ENCODE measurements at regions not wholly inside any gene's neighbourhood (a gene's known extent, or its start where the extent isn't known, plus 50 kb on each side); places are given as distances from the start of the nearest gene placed in this dataset.
"Not testable (repeated sequence)": the region's sequence is repeated elsewhere in the genome, so short reads cannot be mapped to it uniquely, and the experiment has no call there.

DNA sequence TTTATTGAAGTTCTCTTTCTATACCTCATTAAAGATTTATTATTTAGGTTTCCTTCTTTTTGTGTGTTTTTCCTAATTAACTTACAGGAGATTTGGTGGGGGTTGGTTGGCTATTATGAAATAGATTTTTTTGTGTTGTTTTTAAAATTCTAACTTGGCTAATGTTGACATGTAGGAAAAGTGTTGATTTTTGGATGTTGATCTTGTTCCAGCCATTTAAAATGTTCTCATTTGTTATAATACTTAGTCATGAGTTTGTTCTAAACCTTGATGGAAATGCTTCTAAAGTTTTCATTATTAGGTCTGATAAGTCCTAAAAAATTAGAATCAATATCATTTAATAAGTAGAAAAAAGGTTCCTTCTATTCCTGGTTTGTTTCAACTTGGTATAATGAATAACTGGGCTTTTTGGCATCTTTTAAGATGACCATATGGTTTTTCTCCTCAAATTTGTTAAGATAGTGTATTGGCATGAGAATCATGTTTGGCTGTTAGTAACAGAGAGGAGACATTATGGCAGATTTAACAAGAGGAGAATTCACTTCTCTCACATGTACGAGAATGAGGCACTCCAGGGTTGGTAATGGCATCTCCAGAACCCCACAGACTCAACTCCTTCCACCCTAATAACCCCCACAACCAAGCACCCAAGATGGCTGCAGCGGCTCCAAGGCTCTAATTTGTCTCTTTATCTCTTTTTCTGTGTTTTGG lies 104.1 kb downstream of the ARHGAP11B start:
- TF ChIP-seq, protein P1, sequence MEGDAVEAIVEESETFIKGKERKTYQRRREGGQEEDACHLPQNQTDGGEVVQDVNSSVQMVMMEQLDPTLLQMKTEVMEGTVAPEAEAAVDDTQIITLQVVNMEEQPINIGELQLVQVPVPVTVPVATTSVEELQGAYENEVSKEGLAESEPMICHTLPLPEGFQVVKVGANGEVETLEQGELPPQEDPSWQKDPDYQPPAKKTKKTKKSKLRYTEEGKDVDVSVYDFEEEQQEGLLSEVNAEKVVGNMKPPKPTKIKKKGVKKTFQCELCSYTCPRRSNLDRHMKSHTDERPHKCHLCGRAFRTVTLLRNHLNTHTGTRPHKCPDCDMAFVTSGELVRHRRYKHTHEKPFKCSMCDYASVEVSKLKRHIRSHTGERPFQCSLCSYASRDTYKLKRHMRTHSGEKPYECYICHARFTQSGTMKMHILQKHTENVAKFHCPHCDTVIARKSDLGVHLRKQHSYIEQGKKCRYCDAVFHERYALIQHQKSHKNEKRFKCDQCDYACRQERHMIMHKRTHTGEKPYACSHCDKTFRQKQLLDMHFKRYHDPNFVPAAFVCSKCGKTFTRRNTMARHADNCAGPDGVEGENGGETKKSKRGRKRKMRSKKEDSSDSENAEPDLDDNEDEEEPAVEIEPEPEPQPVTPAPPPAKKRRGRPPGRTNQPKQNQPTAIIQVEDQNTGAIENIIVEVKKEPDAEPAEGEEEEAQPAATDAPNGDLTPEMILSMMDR (IDR thresholded peaks at IDR 0.05), result not testable (repeated sequence)
- TF ChIP-seq GATA2 (CRISPR knock-in tag; IDR thresholded peaks at IDR 0.05); NFIC (IDR thresholded peaks at IDR 0.05; ENCODE audit: borderline replicate concordance): not testable (repeated sequence)
